HG03103 (cell line): ENCODE measurements at regions not wholly inside any gene's neighbourhood (a gene's known extent, or its start where the extent isn't known, plus 50 kb on each side); places are given as distances from the start of the nearest gene placed in this dataset.

ENCODE experiments used
- ATAC-seq: cut with Tn5 transposase; IDR thresholded peaks from one replicate; pipeline ENCODE4 v1.9.1; 2021; ENCODE audit warnings: low read depth; ENCODE audit not compliant: unreplicated experiment

DNA sequence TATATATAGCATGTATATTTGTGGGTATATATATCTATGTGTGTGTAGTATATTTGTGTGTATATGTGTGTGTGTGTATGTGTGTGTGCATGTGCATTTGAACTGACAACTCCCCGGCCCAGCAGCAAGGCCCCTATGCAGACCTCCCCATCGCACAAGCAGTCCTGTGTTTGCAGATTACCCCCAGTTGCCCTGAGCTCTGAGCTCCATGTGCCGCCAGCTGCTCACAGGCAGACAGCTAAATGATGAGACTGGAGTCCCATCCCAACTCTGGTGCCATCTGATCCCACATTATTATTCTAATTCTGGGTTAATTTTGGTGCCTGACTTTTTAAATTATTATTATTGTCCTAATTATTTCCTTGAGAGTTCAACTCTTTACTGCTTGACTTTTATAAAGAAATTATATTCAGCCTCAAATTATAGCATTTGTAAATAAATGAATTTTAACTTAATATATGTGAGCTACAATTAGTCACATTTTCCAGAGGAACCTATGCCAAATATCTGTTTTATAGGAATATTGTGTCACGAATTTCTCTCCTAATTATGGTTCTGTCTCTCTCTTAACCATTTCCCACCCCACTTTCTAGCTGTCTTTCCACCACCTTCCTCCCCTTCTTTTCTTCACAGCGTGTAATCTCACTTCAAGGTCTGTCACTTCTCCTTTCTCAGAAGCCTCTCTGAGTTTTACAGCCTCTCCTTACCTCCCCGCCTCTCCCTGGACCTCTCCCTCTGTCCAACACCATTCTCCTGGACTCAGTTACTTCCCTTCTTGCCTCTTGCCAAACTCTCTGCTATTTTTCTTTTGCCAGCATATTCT is 90.6 kb upstream of the SYNDIG1 start:
- no peak for ATAC-seq

GRCh38 chr20:24376311-24377099 is 92.9 kb upstream of the SYNDIG1 start:
- no peak for ATAC-seq

GRCh38 chr20:24373372-24373771 is 96.1 kb upstream of the SYNDIG1 start:
- no peak for ATAC-seq

DNA sequence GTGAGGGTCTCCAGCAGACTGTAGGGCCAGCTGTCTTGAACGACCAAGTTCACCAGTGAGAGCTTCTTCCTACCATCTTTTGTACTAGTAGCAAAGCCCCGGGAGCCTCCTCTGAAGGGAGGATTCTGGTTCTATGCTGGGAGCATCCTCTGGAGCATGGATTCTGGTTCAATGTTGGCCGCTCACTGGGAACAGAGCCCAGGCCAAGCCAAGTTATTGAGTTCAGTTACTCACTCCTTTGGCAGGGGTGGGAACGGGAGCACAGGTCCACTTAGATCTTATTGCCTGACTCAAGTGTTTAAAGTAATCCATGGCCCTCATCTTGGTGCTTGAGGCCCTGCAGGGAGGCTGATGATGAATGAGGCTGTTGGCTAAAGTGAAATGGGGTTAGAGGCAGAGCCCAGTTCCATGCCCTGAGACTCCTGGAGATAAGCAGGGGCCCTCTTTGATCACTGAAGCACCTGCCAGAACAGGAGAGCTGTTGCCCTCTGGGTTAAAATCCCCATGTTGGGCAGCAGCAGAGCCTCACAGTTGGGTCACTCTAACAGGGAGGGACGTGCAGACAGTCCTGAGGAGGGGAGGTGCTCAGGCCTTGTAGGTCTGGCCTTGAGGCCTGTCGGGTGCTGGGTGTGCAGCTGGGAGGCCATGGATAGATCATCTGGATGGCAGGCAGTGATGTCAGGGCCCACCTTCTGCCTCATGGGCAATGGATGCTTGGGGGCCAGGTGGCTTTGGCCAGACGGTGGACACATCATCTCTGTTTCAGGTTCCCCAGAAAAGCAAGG is 98.3 kb upstream of the SYNDIG1 start:
- ATAC-seq, result no peak

GRCh38 chr20:24370249-24370648 is 99.2 kb upstream of the SYNDIG1 start:
- no peak for ATAC-seq

DNA sequence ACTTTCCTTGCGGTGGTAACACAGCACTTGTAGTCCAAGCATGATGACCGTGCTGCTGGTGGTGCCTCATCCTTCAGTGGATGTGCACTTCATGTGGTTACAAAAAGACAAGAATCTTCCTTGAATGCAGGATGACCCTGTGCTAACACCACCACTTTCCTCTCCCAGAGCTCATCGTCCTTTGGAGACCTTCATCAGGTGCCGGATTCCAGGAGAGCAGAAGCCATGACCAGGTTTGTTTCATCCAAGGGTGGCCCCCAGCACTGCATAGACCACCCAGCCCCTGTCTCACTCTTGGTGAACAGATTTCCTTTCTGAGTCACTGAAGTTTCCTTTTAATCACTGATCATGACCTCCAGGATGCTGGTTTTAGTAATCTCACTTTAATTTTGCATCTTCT is 101.2 kb upstream of the SYNDIG1 start:
- no peak for ATAC-seq

DNA sequence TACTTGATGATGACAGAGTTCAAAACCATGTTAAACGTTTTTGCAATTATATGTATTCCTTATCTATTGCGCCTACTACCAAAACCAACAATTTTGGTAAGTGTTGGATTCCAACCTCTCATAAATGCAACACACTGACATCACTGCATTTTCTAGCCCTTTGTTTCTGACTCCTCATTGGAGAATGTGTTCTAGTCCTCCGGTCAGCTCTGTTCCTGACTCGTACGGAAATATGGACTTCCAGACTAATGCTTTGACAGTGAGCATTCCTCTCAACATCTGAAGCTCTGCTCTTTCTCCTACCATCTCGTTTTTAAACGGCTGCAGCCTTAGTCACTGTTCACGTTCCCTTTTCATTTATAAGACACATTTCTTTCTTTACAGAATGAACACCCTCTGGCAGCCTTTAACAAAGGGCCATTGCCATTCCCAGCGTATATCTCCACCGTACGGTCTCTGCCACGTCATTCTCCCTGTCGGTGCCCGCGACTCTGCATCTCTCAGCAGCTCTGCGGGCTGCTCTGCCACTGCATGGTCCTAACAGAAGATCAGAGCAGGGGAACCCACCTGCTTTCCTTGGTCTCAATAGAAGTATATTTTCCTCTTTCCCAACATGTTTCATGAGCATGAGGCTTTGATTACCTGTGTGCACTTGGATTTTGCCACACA is 103.0 kb upstream of the SYNDIG1 start:
- no peak for ATAC-seq

- ATAC-seq, result no peak
These were observed 103.8 kb upstream of the SYNDIG1 start for GRCh38 chr20:24365670-24366069.

- no peak for ATAC-seq
These were observed 104.9 kb upstream of the SYNDIG1 start for GRCh38 chr20:24364482-24364881.

DNA sequence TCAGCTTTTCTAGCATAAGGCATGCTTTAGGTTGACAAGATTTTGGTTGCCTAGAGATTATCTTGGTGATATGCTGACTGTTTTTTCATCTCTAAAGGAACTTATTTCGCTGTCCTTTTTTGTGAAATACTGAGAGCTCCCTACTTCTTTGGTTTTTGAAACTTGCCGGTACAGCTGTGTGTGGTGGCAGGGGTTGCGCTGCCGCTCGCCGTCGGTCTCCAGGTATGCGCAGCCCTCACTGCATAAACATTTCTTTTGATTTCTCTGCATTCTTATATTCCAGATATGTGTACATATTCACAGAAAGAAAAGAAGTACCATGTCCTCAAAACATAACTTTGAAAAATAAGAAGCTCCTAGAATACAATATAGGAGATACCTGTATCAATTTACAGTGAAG is 106.4 kb upstream of the SYNDIG1 start:
- no peak for ATAC-seq

DNA sequence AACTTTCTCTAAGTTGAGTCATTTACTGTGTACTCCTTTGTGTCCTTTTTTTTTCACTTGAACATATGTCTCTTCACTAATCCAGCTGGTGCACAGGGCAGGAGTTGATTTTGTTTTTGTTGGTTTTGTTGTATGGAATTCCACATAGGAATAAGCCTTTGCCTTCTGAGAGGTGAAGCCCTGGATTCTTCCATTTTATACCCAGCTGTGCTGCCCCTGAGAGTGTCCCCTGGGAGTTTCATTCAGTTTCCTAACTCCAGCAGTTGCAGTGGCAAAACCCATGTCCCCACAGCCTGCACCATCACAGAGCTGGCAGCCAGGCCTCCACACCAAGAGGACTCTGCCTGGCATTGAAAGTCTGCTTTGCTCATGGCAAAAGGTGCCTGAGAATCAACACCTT is 107.3 kb upstream of the SYNDIG1 start:
- ATAC-seq, result no peak

GRCh38 chr20:24361541-24361940 is 107.9 kb upstream of the SYNDIG1 start:
- ATAC-seq, result no peak

DNA sequence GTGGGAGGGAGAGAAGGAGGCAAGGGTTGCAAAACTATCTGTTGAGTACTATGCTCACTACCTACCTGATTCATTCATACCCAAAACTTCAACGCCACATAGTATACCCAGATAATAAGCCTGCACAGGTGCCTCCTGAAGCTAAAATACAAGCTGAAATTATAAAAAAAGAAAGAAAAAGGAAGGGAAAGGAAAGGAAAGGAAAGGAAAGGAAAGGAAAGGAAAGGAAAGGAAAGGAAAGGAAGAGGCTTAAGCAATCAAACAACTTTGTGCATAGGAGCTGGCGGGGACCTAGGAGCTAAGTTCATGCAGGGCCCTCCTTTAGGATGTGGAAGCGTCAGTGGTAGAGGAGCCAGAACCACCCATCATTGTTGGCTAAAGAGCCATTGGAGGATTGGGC is 108.9 kb upstream of the SYNDIG1 start:
- no peak for ATAC-seq

GRCh38 chr20:24359321-24360027 is 110.0 kb upstream of the SYNDIG1 start:
- ATAC-seq, result no peak

GRCh38 chr20:24357931-24358330 is 111.5 kb upstream of the SYNDIG1 start:
- no peak for ATAC-seq

DNA sequence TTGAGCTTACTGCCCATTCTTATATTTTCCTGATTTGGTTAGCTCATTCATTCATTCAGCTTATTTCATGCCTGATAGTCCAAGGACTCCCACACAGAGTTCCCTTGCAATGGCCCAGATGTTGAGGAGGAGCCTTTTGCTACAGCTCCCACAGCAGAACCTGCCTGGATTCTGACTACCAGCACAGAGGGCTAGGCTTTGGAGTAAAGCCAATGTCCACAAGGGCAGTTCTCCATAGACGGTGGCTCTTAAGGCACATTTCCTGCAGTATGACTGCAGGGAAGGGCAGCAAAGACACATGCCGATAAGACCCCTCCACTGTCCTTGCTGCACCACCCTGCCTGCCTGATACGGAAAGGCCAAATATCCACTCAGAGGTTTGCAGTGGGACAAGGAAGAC is 112.3 kb upstream of the SYNDIG1 start:
- ATAC-seq, result no peak

DNA sequence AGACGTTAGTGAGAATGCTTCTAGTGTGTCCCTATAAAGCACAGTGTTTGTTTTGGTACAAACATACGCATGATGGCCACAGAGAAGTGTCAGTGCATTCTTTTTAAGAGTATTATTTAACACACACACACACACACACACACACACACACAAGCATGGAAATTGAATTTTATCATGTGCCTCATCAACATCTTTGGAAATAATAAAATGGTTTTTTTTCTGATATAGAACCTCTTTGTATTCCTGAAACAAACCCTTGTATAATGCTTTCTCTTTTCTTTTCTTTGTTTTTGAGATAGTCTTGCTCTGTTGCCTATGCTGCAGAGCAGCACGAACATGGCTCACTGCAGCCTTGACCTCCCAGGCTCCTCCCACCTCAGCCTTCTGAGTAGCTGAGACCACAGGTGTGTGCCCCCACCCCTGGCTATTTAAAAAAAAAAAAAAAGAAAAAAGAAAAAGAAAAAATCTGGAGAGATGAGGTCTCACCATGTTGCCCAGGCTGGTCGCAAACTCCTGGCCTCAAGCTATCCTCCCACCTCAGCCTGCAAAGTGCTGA is 116.2 kb upstream of the SYNDIG1 start:
- no peak for ATAC-seq

GRCh38 chr20:24350923-24351368 is 118.5 kb upstream of the SYNDIG1 start:
- ATAC-seq, result no peak

DNA sequence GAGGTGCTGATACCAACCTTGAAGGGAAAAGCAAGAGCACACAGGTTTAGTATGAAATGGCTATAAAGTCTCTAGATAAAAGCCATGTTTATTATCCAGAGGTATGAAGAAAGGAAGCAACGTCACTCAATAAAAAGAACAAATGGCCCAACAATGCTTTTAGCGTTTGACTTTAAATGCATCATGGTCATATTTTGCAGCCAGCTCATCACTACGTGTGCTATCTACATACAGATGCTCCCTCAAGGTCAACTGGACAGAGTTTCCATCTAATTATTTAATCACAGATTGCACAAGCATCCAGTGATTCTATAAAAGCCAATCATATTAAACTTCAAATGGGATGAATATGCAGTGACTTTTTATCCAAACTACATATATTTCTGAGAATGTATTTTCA is 127.6 kb upstream of the SYNDIG1 start:
- no peak for ATAC-seq

- ATAC-seq, result no peak
These were observed 128.5 kb upstream of the SYNDIG1 start for GRCh38 chr20:24340933-24341332.
